PC-3 (cell line): ENCODE measurements at regions not wholly inside any gene's neighbourhood (a gene's known extent, or its start where the extent isn't known, plus 50 kb on each side); places are given as distances from the start of the nearest gene placed in this dataset.

ENCODE experiments used
- ATAC-seq: fragments of 200-7000 bp; cut with Tn5 transposase; 2 replicates; pipeline ENCODE4 v1.9.1; 2020; ENCODE audit warnings: mild to moderate bottlenecking, moderate library complexity
- BruUV-seq: library from RNA; stranded (reverse); fragments of 400-500 nt; replicated peaks from 2 replicates; lab custom pipeline; 2021; lab: Mats Ljungman, UMichigan
- CTCF ChIA-PET: fragments of 300-600 bp; sonication (Branson Sonifier 250); formaldehyde crosslinking; loops from one replicate; lab custom pipeline; 2022; ENCODE audit warnings: antibody characterized with exemption; lab: Charles Lee
- POLR2A ChIA-PET: fragments of 300-600 bp; sonication (Branson Sonifier 250); formaldehyde crosslinking; loops from one replicate; lab custom pipeline; 2022; ENCODE audit warnings: antibody characterized with exemption; ENCODE audit not compliant: unreplicated experiment; lab: Charles Lee
- DNase-seq: peaks from one replicate; pipeline ENCODE4 v3.0.0-alpha.2; 2015
- H2AFZ ChIP-seq: fragments of 300-600 bp; sonication (generic); 2 replicates; pipeline ENCODE4 v1.6.0; 2016; ENCODE audit warnings: antibody characterized with exemption, low read length
- H3F3A ChIP-seq: fragments of 300-600 bp; sonication (generic); one replicate; pipeline ENCODE4 v1.6.0; 2017; ENCODE audit warnings: antibody characterized with exemption, low read length, control low read depth, mild to moderate bottlenecking; ENCODE audit not compliant: unreplicated experiment
- H3K27ac ChIP-seq: fragments of 300-600 bp; sonication (generic); 2 replicates; pipeline ENCODE4 v1.5.1; 2016; ENCODE audit warnings: mild to moderate bottlenecking, low read length
- H3K27me3 ChIP-seq: fragments of 300-600 bp; sonication (generic); 2 replicates; pipeline ENCODE4 v1.6.1; 2016; ENCODE audit warnings: low read length, mixed read lengths
- H3K36me3 ChIP-seq: fragments of 300-600 bp; sonication (generic); 2 replicates; pipeline ENCODE4 v1.6.1; 2016; ENCODE audit warnings: low read depth, mixed run types, low read length, mixed read lengths
- H3K4me1 ChIP-seq: fragments of 300-600 bp; sonication (generic); 2 replicates; pipeline ENCODE4 v1.5.1; 2016; ENCODE audit warnings: low read length; ENCODE audit not compliant: insufficient read depth
- H3K4me2 ChIP-seq: fragments of 300-600 bp; sonication (generic); 2 replicates; pipeline ENCODE4 v1.6.0; 2016; ENCODE audit warnings: low read length
- H3K4me3 ChIP-seq: fragments of 300-600 bp; sonication (generic); 2 replicates; pipeline ENCODE4 v1.5.1; 2016; ENCODE audit warnings: mild to moderate bottlenecking, low read length, mixed read lengths
- H3K79me2 ChIP-seq: fragments of 300-600 bp; sonication (generic); 2 replicates; pipeline ENCODE4 v1.6.1; 2017; ENCODE audit warnings: low read length, mixed read lengths
- H3K9ac ChIP-seq: fragments of 300-600 bp; sonication (generic); 2 replicates; pipeline ENCODE4 v1.6.0; 2016; ENCODE audit warnings: mild to moderate bottlenecking, low read length
- H3K9me2 ChIP-seq: fragments of 300-600 bp; sonication (generic); replicated peaks from 2 replicates; pipeline ENCODE4 v1.6.1; 2016; ENCODE audit warnings: mixed run types, low read length, mixed read lengths
- H3K9me3 ChIP-seq: fragments of 300-600 bp; sonication (generic); 2 replicates; pipeline ENCODE4 v1.6.1; 2016; ENCODE audit warnings: low read length, mixed read lengths
- H4K20me1 ChIP-seq: fragments of 300-600 bp; sonication (generic); 2 replicates; pipeline ENCODE4 v1.6.1; 2016; ENCODE audit warnings: low read length, mixed read lengths
- EZH2 ChIP-seq: fragments of 300-600 bp; sonication (generic); IDR thresholded peaks from one replicate; pipeline ENCODE4 v1.6.1; 2017; ENCODE audit warnings: antibody characterized with exemption, mild to moderate bottlenecking, low read length; ENCODE audit not compliant: unreplicated experiment
- EZH2phosphoT487 ChIP-seq: fragments of 300-600 bp; sonication (generic); IDR thresholded peaks from 2 replicates; pipeline ENCODE4 v1.6.1; 2018; ENCODE audit warnings: mild to moderate bottlenecking, antibody characterized with exemption, low read length, borderline replicate concordance
- intact Hi-C: fragments of 100-400 bp; cut with micrococcal nuclease; formaldehyde crosslinking; loops from 2 replicates; pipeline ENCODE4 v1.9.0; 2023
- TF ChIP-seq, protein P1 (sequence below): fragments of 300-600 bp; sonication (generic); conservative IDR thresholded peaks from 2 replicates; pipeline ENCODE4 v1.5.1; 2017; ENCODE audit warnings: antibody characterized with exemption, low read depth, mild to moderate bottlenecking, low read length

- ATAC-seq (no peak), DNase-seq (no peak)
- Histone ChIP-seq H3K27me3 (no peaks in the 10 kb centered on the region), H3K9me3 (no peaks in the 10 kb centered on the region), H3K36me3 (no peaks in the 10 kb centered on the region), H3K9ac (no peak overlapping the region), H3K9me2 (no peaks in the 10 kb centered on the region), H3K4me3 (no peak overlapping the region), H4K20me1 (no peaks in the 10 kb centered on the region), H3K27ac (no peak overlapping the region), H2AFZ (0 out of 2 replicates have a peak overlapping the region, but pooled peaks have one; percentile 20), H3K79me2 (no peaks in the 10 kb centered on the region), H3F3A (no peaks in the 10 kb centered on the region), H3K4me1 (no peaks in the 10 kb centered on the region), H3K4me2 (no peak overlapping the region)
- BruUV-seq: no TSS peak
- POLR2A ChIA-PET: no interaction called here
- TF ChIP-seq, protein P1, sequence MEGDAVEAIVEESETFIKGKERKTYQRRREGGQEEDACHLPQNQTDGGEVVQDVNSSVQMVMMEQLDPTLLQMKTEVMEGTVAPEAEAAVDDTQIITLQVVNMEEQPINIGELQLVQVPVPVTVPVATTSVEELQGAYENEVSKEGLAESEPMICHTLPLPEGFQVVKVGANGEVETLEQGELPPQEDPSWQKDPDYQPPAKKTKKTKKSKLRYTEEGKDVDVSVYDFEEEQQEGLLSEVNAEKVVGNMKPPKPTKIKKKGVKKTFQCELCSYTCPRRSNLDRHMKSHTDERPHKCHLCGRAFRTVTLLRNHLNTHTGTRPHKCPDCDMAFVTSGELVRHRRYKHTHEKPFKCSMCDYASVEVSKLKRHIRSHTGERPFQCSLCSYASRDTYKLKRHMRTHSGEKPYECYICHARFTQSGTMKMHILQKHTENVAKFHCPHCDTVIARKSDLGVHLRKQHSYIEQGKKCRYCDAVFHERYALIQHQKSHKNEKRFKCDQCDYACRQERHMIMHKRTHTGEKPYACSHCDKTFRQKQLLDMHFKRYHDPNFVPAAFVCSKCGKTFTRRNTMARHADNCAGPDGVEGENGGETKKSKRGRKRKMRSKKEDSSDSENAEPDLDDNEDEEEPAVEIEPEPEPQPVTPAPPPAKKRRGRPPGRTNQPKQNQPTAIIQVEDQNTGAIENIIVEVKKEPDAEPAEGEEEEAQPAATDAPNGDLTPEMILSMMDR: no peak
- TF ChIP-seq EZH2: no peak
- TF ChIP-seq EZH2phosphoT487: no peak
- CTCF ChIA-PET: no interaction called here
- intact Hi-C loops: no loop called here
These were observed 110.7 kb upstream of the CTSC start for GRCh38 chr11:88448131-88448670.

GRCh38 chr11:88447281-88447680 lies 109.7 kb upstream of the CTSC start:
- intact Hi-C loops: no loop called here
- Histone ChIP-seq H3K4me3 (no peak overlapping the region), H3K4me2 (no peak overlapping the region), H4K20me1 (no peaks in the 10 kb centered on the region), H3K9me3 (no peaks in the 10 kb centered on the region), H3K36me3 (no peaks in the 10 kb centered on the region), H3K27me3 (no peaks in the 10 kb centered on the region), H3K79me2 (no peaks in the 10 kb centered on the region), H3K9ac (no peak overlapping the region), H3F3A (no peaks in the 10 kb centered on the region), H3K9me2 (no peaks in the 10 kb centered on the region), H3K4me1 (no peaks in the 10 kb centered on the region), H2AFZ (no peak overlapping the region), H3K27ac (no peak overlapping the region)
- BruUV-seq: no TSS peak
- no peak for ATAC-seq
- TF ChIP-seq EZH2phosphoT487: no peak
- TF ChIP-seq, protein P1: no peak
- CTCF ChIA-PET: no interaction called here
- DNase-seq: no peak
- POLR2A ChIA-PET: interaction anchor here (0.6 kb wide), 1 partner anchor 68 kb away, joined by 6 read pairs; no protein-coding TSS in a partner anchor

- TF ChIP-seq, protein P1: no peak
- TF ChIP-seq EZH2phosphoT487 (no peak), EZH2 (no peak)
- intact Hi-C loops: no loop called here
- Histone ChIP-seq H2AFZ (0 out of 2 replicates have a peak overlapping the region, but pooled peaks have one; percentile 4), H3K4me3 (no peak overlapping the region), H3K9ac (no peak overlapping the region), H3K4me1 (peaks cover 15% of the 10 kb centered on the region), H3K36me3 (no peaks in the 10 kb centered on the region), H4K20me1 (no peaks in the 10 kb centered on the region), H3K9me3 (0 out of 2 replicates have a peak, but pooled peaks cover 6% of the 10 kb centered on the region), H3F3A (no peaks in the 10 kb centered on the region), H3K4me2 (peak overlapping the region; percentile 26), H3K27me3 (no peaks in the 10 kb centered on the region), H3K79me2 (no peaks in the 10 kb centered on the region), H3K9me2 (no peaks in the 10 kb centered on the region), H3K27ac (no peak overlapping the region)
- ChIA-PET POLR2A (no interaction called here), CTCF (no interaction called here)
- ATAC-seq: no peak
- DNase-seq: peak; percentile 64
- no TSS peak for BruUV-seq
These were observed 101.8 kb upstream of the CTSC start for GRCh38 chr11:88439356-88439755.
